GM19395 (cell line): ENCODE measurements at regions not wholly inside any gene's neighbourhood (a gene's known extent, or its start where the extent isn't known, plus 50 kb on each side); places are given as distances from the start of the nearest gene placed in this dataset.
A peak's percentile ranks its signal among the peaks of the same experiment; 100 is the strongest.

Experiments
- ATAC-seq: cut with Tn5 transposase; IDR thresholded peaks from one replicate; pipeline ENCODE4 v1.9.1; 2021; ENCODE audit warnings: mild to moderate bottlenecking, moderate library complexity; ENCODE audit not compliant: unreplicated experiment

DNA sequence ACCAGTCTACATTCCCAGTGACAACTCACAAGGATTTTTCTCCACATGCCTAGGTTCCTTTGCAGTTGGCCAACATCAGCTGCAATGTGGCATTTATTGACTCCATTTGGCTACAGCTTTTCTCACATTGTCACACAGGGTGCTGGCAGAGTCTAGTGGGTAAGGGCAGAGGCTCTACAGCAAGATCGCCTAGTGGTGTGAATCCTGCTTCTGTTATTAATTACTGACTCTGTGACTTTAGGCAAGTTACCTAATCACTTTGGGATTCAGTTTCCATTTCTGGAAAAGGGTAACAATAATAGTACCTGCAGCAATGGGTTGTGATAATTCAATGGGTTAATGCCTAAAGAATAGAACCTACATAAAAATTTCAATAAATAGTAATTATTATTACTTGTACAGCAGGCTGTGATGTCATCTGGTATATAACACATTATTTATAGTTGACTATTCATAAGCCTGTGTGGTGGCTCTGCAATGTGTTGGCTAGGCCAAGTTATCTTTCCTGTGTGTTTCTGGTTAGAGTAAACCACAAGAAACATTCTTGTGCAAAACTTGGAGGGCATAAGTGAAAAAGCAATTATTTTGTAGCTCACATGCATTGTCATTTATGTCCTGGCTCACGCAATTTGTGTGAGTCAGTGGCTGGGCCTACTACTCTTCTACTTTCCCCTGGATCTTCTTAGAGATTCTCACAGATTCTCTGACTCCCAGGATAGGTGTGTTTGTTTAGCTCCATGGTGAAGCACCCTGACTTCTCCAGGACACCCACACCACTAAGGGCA is 59.5 kb downstream of the PTGS2 start:
- no peak for ATAC-seq

DNA sequence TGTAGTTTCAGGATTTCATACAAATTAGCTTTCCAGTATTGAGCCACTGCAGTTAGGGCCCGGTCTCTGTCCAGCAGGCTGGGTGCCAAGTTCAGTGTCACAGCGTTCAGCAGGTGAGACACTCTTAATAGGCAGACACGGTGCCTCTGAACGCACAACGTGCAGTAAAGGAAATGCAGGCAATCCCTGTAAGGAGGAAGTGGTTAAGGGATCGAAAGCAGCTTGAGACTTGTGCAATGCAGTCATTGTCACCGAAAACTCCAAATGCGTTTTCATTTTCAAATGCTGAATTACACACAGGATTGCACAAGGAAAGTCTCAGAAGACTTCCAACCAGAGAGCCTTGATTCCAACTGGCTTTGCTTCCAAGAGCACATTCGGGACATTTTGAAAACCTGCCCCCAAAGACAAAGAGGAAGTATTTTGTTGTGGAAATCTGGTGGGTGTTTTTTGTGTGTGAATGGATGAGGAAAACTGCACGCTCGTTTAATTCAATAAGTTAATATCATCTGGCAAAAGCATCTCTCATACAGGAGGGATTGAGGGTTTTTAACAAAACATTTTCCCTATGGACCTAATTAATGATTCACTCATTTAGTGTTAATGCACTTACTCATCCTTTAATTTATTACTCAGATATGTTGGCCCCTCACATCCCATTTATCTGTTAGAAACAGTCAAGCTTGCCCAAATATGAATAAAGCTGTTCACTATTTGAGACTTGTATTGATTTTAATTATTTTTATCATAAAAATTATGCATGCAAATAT is 61.6 kb downstream of the PTGS2 start:
- peak; percentile 99 for ATAC-seq

DNA sequence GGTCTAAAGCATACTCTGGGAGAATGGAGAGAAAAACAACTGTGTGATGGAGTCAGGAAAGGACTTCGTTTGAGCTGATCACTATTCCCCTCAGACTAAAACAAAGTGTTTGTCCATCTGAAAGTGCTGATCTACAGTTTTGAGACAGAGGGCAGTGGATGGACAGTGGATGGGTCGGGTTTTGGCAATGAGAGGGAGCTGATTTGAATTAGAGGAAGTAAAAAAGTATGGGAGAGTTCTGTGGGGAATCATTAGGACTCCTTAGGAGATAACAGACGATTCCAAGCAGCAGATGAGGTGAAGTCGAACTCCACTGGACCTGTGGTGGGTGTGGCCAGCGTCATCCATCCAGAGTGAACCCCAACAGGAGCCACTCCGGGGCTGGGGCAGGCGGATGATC is 62.3 kb downstream of the PTGS2 start:
- peak; percentile 5 for ATAC-seq

DNA sequence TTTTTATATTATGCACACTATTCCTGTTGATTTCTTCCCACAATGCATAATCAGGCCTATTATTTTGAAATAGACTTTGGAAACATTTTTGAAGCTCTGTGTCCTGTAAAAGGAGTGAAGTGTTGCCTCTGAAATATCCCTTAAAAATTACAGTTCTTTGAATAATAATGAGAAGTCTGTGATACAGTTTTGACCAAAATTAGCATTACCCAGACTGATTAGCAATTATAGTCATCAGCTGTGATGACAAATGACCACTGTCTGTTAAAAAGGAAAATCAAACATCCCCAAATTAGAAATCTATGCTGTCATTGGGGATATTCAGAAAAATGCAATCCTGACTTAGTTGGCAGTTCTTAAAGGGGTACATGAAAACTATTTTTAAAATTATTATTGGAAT is 63.7 kb downstream of the PTGS2 start:
- no peak for ATAC-seq

DNA sequence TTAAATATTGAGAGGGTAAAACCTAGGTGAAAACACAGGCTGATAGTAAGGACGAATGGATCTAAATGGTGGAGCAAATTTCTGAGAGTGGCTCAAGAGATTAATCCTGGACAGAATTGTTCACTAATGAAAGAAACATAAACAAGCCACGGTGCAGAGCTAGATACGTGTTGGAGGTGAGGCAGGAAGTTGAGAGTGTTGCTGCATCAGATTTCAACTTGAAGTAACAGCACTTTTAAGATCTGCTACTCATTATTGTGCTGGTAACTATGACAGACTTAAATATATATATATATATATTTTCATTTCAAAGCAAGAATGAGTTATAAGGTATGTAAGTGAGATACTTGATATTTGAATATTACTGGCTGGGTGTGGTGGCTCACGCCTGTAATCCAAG is 64.9 kb downstream of the PTGS2 start:
- ATAC-seq: no peak

DNA sequence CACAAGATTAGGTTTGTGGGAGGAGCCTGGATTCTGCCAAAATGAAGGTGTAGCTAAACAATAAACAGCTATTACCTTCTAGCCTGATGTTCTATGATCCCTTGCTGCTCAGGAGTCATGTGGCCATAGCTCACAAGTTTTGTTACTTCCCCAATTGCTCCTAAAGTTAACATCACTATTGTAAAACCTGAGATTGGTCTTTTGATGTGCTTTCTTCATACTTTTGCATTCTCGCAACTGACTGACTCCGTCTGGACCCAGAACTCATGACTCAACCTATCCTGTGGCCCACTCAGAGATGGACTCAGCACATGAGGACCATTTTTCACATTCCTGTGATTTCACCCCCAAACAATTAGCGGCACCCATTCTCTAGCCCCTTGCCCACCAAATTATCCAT is 69.1 kb downstream of the PTGS2 start:
- ATAC-seq: no peak

DNA sequence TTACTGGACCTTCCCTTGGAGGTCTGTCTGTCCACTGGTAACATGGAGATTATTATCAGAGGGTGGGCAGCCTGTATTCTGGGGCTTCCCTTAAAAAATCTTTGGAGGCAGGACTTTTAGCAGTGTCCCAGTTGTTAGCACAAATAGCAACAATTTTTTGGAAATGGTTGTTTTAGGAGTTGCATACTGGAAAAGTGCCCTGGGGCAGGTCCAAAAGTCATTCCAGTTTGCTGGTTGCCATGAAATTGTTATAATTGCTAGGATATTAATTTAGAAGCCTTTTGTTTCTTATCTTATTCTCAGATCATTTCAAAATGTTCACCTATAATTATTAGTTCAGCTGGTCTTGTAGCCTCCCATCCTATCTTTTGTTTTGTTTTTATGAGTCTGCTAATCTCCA is 71.0 kb downstream of the PTGS2 start:
- ATAC-seq: no peak

DNA sequence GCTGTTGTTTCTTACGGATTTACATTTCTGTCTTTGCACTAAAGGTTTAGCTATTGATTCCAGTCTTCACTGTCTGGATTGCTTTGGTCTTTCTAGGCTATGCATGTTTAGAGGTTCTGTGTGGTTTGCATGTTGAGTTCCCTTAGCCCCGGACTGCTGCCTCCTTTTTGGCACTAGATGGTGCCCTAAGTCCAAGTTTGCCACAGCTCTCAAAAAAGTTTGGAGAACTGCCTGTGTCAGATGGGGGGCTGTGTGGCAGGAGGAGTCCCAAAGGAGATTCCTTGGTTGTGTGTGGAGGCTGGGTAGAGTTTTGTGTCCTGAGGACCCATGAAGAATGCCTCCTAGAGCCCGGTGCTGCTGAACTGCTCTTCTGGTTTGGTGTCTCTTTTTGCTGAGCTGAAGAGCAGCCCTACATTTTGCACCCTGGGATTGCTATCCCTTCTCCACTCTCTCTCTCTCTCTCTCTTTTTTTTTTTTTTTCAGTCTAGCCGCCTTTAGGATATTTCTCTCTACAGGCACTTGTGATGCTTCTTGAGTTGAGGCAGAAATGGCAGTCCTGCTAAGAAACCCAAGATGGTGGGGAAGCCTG is 74.4 kb downstream of the PTGS2 start:
- ATAC-seq: peak; percentile 85

DNA sequence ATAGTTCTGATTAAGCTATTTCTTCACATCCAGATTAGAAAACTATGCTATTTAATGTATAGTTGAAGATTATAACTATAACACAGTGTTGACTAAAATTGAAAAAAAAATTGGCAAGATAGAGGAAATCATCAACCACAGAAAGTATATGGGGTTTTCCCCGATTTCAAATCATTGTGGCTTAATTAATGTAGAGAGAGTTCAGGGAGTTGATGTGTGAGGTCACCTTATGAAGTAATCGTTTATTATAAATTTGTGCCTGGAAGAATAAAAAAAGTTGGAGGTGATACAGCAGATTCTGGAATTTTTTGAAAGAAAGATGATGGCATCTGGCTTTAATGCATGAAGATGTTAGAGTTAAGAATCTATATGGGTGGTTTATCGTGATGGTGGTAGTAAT is 84.3 kb downstream of the PTGS2 start:
- peak; percentile 85 for ATAC-seq

DNA sequence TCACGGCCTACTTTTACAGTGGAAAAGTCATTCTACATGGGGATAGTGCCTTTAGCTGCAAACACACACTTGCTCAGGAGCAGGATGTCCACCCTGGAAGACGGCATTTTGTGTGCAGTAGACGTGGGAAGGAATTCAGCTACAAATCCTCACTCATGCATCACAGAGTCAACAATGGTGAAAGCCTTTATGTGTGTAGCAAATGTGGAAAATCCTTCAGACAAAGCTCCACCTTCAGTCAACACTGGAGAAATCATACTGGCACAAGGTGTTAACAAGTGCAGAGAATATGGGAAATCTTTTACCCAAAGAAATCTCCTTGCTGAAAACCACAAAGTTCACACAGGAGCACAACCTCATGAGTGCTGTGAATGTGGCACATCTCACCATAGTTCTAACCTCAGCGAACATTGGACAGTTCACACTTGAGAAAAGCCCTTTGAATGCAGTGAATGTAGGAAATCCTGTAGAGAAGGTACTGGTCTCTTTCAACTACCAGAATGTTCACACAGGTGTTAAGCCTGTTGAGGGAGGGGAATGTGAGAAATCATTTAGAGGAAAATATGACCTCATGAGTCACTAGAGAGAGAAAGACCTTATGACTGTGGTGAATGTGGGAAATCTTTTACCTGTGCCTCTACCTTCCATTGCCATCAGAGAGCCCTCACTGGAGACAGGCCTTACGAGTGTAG is 101.8 kb downstream of the PTGS2 start:
- ATAC-seq: no peak

DNA sequence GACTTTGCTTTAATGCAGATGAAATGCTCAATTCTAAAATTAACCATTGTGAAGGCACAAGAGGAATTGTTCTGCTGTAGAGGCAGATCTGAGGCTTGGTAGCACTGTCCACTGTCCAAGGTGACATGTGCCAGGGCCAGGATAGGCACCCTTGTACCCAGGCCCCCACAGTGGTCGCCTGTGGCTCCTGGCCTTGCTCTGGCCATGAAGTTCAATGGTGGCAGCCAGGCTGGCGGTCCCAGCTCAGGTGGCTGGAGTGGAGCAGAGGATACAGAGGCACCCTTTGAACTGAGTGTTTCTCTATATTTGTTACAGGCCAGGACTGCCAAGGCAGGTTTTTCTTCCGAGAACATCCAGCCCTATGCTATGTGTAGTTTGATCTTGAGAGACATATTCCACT is 102.6 kb downstream of the PTGS2 start:
- ATAC-seq: no peak

DNA sequence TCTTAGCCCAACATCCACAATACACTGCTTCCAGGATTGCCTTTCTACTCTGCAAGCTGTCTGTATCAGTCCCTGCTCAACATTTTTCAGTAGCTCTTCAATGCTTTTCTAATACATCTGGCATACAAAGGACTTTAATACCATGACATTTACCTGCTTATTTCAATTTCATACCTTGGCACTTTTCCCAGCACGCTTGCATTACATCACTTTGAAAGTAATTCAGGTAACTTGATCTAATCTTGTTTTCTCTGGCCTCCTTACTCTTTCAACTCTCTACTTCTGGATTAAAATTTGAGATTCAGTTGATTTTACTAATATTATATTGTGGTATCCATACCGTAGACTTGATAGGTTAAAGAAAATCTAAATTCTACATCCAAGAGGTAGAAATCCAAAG is 103.0 kb downstream of the PTGS2 start:
- no peak for ATAC-seq

DNA sequence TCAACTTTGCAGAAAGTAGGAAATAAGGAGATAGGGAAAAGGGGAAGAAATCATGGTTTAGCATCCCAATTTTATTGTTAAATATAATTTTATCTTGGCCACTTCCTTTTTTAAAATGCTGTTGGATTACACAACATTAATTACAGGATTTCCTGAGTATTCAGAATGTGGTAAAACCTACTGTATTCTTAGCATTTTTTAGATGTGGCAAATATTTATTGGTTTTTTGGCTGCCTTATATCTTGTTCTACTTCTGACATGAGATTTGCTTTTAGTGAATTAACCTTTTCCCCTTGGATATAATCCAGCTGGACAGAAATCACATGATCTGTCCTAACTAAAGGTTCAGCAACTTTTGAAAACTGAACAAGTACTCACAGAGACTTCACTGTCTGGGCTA is 104.9 kb downstream of the PTGS2 start:
- no peak for ATAC-seq

DNA sequence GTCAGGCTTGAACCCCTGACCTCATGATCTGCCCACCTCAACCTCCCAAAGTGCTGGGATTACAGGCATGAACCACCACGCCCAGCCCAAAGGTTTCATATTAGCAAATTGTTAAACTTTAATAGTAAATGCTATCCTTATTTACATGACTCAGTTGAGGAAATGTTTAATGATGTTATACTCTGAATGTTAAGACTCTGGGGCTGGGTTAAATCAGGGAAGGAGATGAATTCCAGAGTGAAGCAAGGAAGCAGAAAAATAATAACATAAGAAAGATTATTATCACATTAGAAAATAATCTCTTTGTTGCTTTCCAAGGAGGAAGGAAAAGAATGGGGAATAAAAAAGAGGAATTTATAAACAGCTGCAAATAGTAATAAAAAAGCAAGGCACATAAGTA is 105.3 kb downstream of the PTGS2 start:
- ATAC-seq: no peak

DNA sequence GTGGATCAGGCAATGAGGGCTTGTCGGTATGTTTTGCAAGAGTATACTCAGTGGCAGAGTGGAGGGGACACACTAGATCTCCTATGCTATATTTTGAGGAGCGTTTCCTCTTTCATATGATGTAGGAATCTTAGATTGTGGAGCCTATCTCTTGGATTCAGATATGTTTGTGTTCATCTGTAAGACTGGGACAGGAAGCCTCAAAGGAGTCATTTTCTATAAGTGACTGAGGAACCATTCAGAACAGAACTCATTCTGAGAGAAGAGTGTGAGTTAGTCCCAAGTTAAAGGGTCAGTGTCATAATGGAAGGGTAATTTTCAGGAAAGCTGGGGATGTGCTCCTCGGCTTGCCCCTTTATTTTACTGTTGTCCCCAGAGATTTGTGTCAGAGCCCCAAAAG is 107.7 kb downstream of the PTGS2 start:
- no peak for ATAC-seq

DNA sequence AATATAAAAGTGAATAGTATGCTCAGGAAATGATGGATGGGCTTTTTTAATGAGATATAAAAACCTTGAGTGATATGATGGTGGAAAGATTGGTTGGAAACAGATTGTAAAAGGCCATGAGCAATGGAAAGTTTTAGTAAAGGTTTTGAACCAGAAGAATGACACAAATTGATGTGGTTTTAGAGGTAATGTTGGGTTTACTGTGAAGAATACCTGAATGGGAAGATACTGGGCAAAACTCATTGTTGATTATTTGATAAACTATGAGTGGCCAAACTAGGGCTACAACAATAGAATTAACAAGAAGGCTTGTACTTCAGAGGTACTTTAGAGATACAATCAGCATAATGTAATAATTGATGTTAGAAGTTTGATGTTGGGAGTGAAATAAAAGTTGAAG is 108.5 kb downstream of the PTGS2 start:
- no peak for ATAC-seq

DNA sequence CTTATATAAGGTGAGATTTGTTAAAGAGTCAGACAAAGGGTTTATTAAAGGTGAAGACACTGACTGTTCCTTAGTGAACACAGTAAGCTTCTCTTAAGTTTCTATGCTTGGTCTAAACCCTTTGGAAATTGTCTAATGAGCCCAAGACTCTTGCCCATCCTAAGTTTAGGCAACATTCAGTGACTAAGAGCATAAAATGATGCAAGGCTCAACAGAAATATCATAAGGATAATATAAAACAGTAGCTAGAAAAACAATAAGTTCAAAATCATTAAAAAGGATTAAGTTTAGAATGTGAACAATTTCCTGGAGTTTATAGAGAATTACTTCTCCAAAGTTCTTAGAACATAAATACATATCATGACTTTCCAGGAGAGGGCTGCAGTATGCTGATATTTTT is 108.9 kb upstream of the PDC start:
- no peak for ATAC-seq

DNA sequence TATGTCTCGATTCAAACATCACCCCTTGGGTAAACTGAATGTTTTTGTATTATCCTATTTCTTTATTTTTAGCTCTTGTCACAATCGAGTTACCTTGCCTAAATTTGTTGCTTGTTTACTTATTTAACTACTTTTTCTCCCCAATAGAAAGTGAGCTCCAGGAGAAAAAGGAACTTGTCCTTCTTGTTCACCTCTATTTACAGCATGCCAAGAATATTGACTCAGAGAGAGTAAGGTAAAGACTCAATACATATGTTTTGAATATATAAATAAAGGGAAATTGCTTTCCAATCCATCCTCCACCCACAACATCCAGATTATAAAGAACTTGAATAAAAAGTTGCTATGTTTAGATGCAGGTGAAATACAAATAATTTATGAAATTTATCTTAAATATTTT is 107.3 kb upstream of the PDC start:
- ATAC-seq: no peak

DNA sequence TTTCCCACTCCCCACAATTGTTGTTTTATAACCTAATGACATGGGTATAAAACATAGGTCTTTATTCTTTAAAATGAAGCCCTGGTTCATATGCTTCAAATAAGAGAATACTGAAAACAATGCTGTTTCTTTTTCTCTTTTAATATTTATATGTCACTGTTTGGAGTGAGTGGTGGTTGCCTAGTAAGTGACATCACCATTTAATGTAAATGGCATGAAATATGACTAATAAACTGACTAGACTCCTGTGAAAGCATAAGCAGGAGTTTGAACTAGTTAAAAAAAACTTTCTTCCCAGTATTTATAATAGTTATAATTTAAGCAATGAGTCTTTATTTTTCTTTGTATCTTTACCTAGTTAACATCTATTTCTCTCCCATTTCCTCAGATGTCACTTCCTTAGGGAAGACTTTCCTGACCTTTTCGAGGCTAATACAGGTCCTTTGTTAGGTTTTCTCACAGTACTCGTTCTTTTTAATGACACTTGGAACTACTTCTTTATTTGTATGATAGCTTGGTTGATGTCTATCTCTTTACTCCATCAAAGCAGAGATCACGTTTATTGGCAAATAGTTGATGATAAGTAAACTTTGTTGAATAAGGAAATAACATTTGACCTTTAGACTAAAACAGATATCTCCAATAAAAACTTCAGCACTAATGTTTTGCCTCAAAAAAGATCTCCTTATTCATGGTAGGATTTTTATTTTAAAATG is 105.4 kb upstream of the PDC start:
- no peak for ATAC-seq

DNA sequence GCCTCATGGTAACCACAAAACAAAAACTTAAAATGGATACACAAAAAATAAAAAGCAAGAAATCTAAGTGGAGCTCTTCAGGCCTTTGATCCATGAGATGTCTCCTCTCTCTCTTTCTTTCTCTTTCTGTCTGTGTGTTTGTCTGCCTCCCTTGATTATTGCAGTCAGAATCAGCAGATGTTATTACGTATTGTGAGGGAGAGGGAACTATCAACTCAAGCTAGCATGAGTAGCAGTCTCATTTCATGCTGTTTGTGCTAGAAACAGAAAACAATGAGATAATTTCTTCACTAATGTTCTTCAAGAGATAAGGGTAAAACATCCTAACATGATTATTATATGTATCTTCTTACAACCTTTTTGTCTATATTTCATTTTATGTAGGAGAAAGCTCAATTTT is 103.7 kb upstream of the PDC start:
- ATAC-seq: no peak

DNA sequence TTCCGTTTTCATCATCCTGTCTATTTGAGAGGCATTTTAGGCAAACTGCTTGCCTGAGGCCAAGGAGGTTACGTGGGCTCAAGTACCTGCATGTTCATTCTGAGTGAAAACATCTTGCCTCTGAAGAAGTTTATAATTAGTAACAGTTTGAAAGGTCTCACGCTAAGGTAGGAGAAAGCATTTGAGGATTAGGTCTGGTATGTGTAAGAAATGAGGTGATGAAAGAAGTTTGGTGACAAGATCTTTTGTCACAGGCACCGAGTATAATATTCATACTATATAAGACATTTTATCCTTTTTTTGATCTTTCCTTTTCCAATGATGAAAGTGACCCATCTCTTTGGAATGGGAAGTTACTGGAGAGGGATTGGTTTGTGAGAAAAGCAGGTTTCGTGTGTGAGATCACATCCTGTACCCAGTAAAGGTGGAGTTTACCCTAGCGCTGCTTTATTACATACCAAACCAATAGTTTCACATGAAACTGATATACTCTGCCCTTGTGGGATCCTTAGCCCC is 98.7 kb upstream of the PDC start:
- ATAC-seq: no peak
